ENCODE measurements at regions not wholly inside any gene's neighbourhood (a gene's known extent, or its start where the extent isn't known, plus 50 kb on each side); places are given as distances from the start of the nearest gene placed in this dataset.
"Not testable (repeated sequence)": the region's sequence is repeated elsewhere in the genome, so short reads cannot be mapped to it uniquely, and the experiment has no call there.

GRCh38 chrX:41031256-41031967 lies 53.8 kb upstream of the USP9X start:
- Histone ChIP-seq H3K27me3 (ENCODE audit: control insufficient read depth in 3 of 3, insufficient read depth in 3 of 3, low read length in 2 of 3) (peaks cover 0 to 16% (median 4%) of the 10 kb centered on the region in 3 donors), H3K27ac (ENCODE audit: low read depth in 1 of 2, low read length in 1 of 2) (no peak overlapping the region), H3K4me1 (ENCODE audit: control insufficient read depth in 5 of 5, insufficient read depth in 5 of 5, low read length in 5 of 5) (peaks cover 0 to 6% (median 0%) of the 10 kb centered on the region in 5 donors), H3K36me3 (ENCODE audit: control insufficient read depth in 4 of 4, insufficient read depth in 4 of 4, low read length in 4 of 4) (no peaks in the 10 kb centered on the region), H3K9me3 (ENCODE audit: control insufficient read depth in 4 of 4, insufficient read depth in 3 of 4, low read length in 3 of 4) (peaks cover 0 to 2% (median 0%) of the 10 kb centered on the region in 4 donors), H3K4me3 (no peak overlapping the region), H3K9ac (ENCODE audit: insufficient read depth in 1 of 2, low read length in 2 of 2) (no peak overlapping the region)
- ATAC-seq (ENCODE audit: insufficient read depth, low FRiP score): no peak
- TF ChIP-seq CTCF (IDR thresholded peaks at IDR 0.05; ENCODE audit: control extremely low read depth, extremely low read depth): no peak
- 95 to 97% methylated on average over 13 of the region's 13 CpGs for WGBS, 2 donors
- no peak for DNase-seq

- Histone ChIP-seq H3K27ac (ENCODE audit: low read depth in 1 of 2, low read length in 1 of 2) (no peak overlapping the region), H3K9ac (ENCODE audit: insufficient read depth in 1 of 2, low read length in 2 of 2) (no peak overlapping the region), H3K27me3 (ENCODE audit: control insufficient read depth in 3 of 3, insufficient read depth in 3 of 3, low read length in 2 of 3) (peaks cover 0 to 8% (median 2%) of the 10 kb centered on the region in 3 donors), H3K36me3 (ENCODE audit: control insufficient read depth in 4 of 4, insufficient read depth in 4 of 4, low read length in 4 of 4) (no peaks in the 10 kb centered on the region), H3K4me3 (no peak overlapping the region), H3K4me1 (ENCODE audit: control insufficient read depth in 5 of 5, insufficient read depth in 5 of 5, low read length in 5 of 5) (no peaks in the 10 kb centered on the region), H3K9me3 (ENCODE audit: control insufficient read depth in 4 of 4, insufficient read depth in 3 of 4, low read length in 3 of 4) (peaks cover 0 to 2% (median 0%) of the 10 kb centered on the region in 4 donors)
- ATAC-seq (ENCODE audit: insufficient read depth, low FRiP score): no peak
- TF ChIP-seq CTCF (IDR thresholded peaks at IDR 0.05; ENCODE audit: control extremely low read depth, extremely low read depth): no peak
- no peak for DNase-seq
Measured at GRCh38 chrX:41033299-41033698, 51.9 kb upstream of the USP9X start.

GRCh38 chrX:41034902-41035301 lies 50.3 kb upstream of the USP9X start:
- ATAC-seq (ENCODE audit: insufficient read depth, low FRiP score); H3K4me3 ChIP-seq; DNase-seq; H3K36me3 ChIP-seq (ENCODE audit: control insufficient read depth in 4 of 4, insufficient read depth in 4 of 4, low read length in 4 of 4); H3K4me1 ChIP-seq (ENCODE audit: control insufficient read depth in 5 of 5, insufficient read depth in 5 of 5, low read length in 5 of 5); H3K9me3 ChIP-seq (ENCODE audit: control insufficient read depth in 4 of 4, insufficient read depth in 3 of 4, low read length in 3 of 4); H3K27me3 ChIP-seq (ENCODE audit: control insufficient read depth in 3 of 3, insufficient read depth in 3 of 3, low read length in 2 of 3); H3K9ac ChIP-seq (ENCODE audit: insufficient read depth in 1 of 2, low read length in 2 of 2); H3K27ac ChIP-seq (ENCODE audit: low read depth in 1 of 2, low read length in 1 of 2): not testable (repeated sequence)
- 97 to 100% methylated on average over 5 of the region's 5 CpGs for WGBS, 2 donors

All from lung (tissue), 11 donors.